Tibial artery (tissue), 4 donors: ENCODE measurements at regions not wholly inside any gene's neighbourhood (a gene's known extent, or its start where the extent isn't known, plus 50 kb on each side); places are given as distances from the start of the nearest gene placed in this dataset.

Experiments
- DNase-seq, 2 donors: peaks; one replicate each; pipeline ENCODE4 v3.0.0-alpha.2; 2019
- H3K27ac ChIP-seq, 2 donors: fragments of 200-600 bp; sonication (generic) in 1 of 2; 1 replicate in 1 of 2; 2 replicates in 1 of 2; pipeline ENCODE4 v1.5.1; 2018 to 2019; ENCODE audit warnings: mild to moderate bottlenecking in 1 of 2
- H3K27me3 ChIP-seq, 2 donors: fragments of 200-600 bp; sonication (generic) in 1 of 2; one replicate each; pipeline versions ENCODE4 v1.5.1 to v1.6.0; 2016 to 2019
- H3K36me3 ChIP-seq, 3 donors: fragments of 200-600 bp; sonication (generic) in 2 of 3; one replicate each; pipeline ENCODE4 v1.5.1; 2016 to 2019; ENCODE audit warnings: mild to moderate bottlenecking in 2 of 3
- H3K4me1 ChIP-seq, 4 donors: fragments of 200-600 bp; sonication (generic) in 2 of 4; 1 replicate in 3 of 4; 2 replicates in 1 of 4; pipeline ENCODE4 v1.5.1; 2016 to 2019
- H3K4me3 ChIP-seq, 2 donors: fragments of 200-600 bp; sonication (generic) in 1 of 2; 1 replicate in 1 of 2; 2 replicates in 1 of 2; pipeline ENCODE4 v1.5.1; 2018 to 2019; ENCODE audit warnings: mild to moderate bottlenecking in 2 of 2
- H3K9me3 ChIP-seq, 3 donors: fragments of 200-600 bp; sonication (generic) in 1 of 3; one replicate each; pipeline ENCODE4 v1.5.1; 2016 to 2019
- intact Hi-C: fragments of 100-400 bp; cut with DNase I; formaldehyde crosslinking; loops from one replicate; pipeline ENCODE4 v1.15.0; 2023; ENCODE audit warnings: low total_unique reads
- TF ChIP-seq, protein P1 (sequence below), 2 experiments: fragments of 200-600 bp in 1 of 2; fragments of 450-650 bp in 1 of 2; IDR thresholded peaks; one replicate each; pipeline ENCODE4 v1.5.1; 2017 to 2019; ENCODE audit warnings: antibody characterized with exemption in 2 of 2, mild to moderate bottlenecking in 1 of 2, moderate library complexity in 1 of 2

DNA sequence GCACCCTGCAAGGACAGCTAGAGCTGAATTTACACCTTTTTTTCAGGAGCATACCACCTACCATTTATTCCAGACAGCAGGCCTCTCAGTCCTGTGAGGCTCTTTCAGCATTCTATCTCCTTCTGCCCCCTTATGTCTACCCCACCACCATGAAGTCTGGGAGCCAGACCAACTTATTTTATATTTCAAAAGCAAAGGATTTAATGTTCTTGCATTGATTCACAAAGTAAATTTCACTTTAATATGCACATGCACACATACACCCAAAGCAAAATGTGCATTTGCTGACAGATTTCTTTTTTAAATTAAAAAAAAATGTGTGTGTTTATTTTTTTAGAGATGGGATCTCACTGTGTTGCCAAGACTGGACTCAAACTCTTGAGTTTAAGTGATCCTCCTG is 264.2 kb upstream of the LRRC3B start:
- Histone ChIP-seq H3K36me3 (no peaks in the 10 kb centered on the region), H3K27me3 (no peaks in the 10 kb centered on the region), H3K9me3 (no peaks in the 10 kb centered on the region), H3K4me1 (no peaks in the 10 kb centered on the region), H3K4me3 (no peak overlapping the region), H3K27ac (no peak overlapping the region)
- TF ChIP-seq, protein P1, sequence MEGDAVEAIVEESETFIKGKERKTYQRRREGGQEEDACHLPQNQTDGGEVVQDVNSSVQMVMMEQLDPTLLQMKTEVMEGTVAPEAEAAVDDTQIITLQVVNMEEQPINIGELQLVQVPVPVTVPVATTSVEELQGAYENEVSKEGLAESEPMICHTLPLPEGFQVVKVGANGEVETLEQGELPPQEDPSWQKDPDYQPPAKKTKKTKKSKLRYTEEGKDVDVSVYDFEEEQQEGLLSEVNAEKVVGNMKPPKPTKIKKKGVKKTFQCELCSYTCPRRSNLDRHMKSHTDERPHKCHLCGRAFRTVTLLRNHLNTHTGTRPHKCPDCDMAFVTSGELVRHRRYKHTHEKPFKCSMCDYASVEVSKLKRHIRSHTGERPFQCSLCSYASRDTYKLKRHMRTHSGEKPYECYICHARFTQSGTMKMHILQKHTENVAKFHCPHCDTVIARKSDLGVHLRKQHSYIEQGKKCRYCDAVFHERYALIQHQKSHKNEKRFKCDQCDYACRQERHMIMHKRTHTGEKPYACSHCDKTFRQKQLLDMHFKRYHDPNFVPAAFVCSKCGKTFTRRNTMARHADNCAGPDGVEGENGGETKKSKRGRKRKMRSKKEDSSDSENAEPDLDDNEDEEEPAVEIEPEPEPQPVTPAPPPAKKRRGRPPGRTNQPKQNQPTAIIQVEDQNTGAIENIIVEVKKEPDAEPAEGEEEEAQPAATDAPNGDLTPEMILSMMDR (IDR thresholded peaks at IDR 0.05), result no peak
- intact Hi-C loops, result no loop called here
- no peak for DNase-seq

DNA sequence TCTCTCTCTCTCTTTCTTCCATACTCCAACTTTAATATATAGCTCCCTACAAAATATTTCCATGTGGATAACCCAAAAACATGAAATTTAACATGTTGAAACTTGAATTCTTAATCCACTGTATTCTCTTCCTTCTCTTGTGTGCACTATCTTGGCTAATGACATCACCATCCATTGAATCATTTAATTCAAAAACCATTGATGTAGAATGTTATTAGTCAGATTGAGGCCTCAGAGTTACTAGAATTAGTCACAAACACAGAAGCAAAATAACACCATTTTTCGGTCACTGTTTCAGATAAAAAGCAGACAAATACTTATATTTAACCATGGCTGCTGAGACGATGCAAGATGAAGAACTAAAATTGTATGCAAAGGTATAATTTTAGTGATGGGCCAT is 256.9 kb upstream of the LRRC3B start:
- Histone ChIP-seq H3K4me3 (no peak overlapping the region), H3K36me3 (no peaks in the 10 kb centered on the region), H3K9me3 (no peaks in the 10 kb centered on the region), H3K4me1 (no peaks in the 10 kb centered on the region), H3K27me3 (no peaks in the 10 kb centered on the region), H3K27ac (no peak overlapping the region)
- no peak for DNase-seq
- TF ChIP-seq, protein P1 (IDR thresholded peaks at IDR 0.05), result no peak
- intact Hi-C loops, result no loop called here

DNA sequence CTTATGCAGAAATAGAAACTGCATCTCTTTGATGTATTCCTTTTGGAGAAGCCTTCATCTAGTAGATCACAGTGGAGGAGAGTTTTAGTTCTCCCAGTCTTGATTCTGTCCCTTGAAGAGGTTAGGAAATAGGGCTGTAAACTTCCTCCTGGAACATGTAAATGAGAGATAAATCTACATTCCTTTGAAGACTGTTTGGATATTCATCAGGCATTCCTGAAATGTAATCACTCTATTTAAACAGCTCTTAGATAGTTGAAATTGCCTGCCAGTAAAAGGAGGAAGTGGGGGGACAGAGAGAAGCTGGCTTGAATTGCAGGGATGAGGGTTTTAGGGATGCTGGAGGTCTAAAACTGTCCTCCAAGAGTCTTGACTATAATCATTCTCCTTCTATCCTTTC is 254.3 kb upstream of the LRRC3B start:
- Histone ChIP-seq H3K9me3 (no peaks in the 10 kb centered on the region), H3K4me1 (no peaks in the 10 kb centered on the region), H3K4me3 (no peak overlapping the region), H3K36me3 (no peaks in the 10 kb centered on the region), H3K27me3 (no peaks in the 10 kb centered on the region), H3K27ac (no peak overlapping the region)
- intact Hi-C loops, result no loop called here
- no peak for DNase-seq
- TF ChIP-seq, protein P1 (IDR thresholded peaks at IDR 0.05), result no peak

DNA sequence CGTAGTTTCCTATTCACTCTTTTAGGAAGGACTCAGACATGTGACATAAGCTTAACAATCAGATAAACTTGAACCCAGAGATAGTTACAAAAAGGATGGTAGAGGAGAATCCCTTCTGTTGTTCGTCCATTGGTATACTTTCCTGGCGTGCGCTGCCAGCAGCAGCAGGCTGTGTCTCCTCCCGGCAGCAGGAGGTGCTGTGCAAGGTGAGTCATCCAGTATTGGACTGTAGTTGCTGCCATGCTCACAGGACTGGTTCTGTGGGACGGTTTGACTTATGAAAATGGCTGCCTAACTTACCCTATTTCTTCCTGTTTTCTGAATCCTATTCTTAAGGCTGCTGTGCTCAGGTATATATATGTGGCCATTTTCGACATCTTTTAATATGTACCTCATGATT is 253.4 kb upstream of the LRRC3B start:
- intact Hi-C loops, result no loop called here
- Histone ChIP-seq H3K27me3 (no peaks in the 10 kb centered on the region), H3K9me3 (no peaks in the 10 kb centered on the region), H3K27ac (no peak overlapping the region), H3K4me3 (no peak overlapping the region), H3K36me3 (no peaks in the 10 kb centered on the region), H3K4me1 (no peaks in the 10 kb centered on the region)
- TF ChIP-seq, protein P1 (IDR thresholded peaks at IDR 0.05), result no peak
- no peak for DNase-seq

DNA sequence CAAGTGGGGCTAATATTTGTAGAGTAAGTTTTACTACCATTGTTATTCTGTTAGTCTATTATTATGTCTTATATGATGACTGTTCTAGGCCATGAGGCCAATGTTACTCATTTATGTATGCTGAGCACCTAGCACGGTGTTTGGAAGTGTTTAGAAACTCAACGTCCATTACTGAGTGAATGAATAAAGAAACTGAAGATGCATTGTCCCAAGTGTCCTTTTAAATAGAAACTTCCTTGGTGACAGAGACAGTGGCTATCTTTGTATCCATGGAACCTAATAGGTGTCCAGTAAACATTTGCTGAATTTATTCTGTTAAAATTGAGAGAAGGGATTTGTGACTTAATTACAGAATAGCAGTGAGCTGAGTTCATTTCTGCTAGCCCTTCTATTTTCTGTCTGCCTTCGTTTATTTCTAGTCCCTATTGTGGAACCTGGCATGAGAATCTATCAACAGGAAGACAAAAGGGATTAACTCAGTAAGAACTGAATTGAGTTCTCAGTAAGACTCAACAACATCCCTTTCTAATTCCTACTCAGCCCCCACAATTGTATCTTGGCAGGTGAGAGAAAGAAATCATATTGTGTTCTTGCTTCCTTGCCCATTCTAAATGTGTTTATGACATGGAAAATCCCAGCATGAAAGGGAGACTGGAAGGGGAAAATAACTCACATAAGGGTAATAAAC is 246.6 kb upstream of the LRRC3B start:
- H3K4me1 ChIP-seq, result no peaks in the 10 kb centered on the region
- no peaks in the 10 kb centered on the region for H3K9me3 ChIP-seq
- H3K4me3 ChIP-seq, result no peak overlapping the region
- no peak for DNase-seq
- no peaks in the 10 kb centered on the region for H3K27me3 ChIP-seq
- TF ChIP-seq, protein P1 (IDR thresholded peaks at IDR 0.05), result no peak
- H3K36me3 ChIP-seq, result no peaks in the 10 kb centered on the region
- H3K27ac ChIP-seq, result no peak overlapping the region
- intact Hi-C loops, result no loop called here

DNA sequence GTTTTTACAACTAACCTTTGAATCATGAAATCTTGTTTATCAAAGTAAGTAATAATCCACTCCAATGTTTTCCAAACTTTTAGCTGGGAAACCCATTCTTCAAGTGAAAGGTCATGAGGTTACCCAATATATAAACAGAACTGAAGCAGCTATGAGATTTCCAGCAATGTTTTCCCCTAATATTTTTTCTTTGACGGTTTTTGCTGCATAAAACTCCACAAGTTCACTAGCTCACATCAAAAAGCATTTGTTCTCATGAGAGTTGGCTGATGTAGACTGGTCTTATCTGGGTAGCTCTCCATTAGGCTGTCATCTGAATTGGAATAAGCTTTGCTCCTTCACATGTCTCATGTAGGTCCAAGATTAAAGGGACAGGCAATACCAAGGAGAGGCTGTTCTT is 241.2 kb upstream of the LRRC3B start:
- no peak overlapping the region for H3K4me3 ChIP-seq
- no peaks in the 10 kb centered on the region for H3K9me3 ChIP-seq
- TF ChIP-seq, protein P1 (IDR thresholded peaks at IDR 0.05), result no peak
- no peaks in the 10 kb centered on the region for H3K27me3 ChIP-seq
- H3K27ac ChIP-seq, result no peak overlapping the region
- intact Hi-C loops, result no loop called here
- no peak for DNase-seq
- H3K36me3 ChIP-seq, result no peaks in the 10 kb centered on the region
- no peaks in the 10 kb centered on the region for H3K4me1 ChIP-seq
